WERI-Rb-1 (cell line): ENCODE measurements at regions not wholly inside any gene's neighbourhood (a gene's known extent, or its start where the extent isn't known, plus 50 kb on each side); places are given as distances from the start of the nearest gene placed in this dataset.
"Not testable (repeated sequence)": the region's sequence is repeated elsewhere in the genome, so short reads cannot be mapped to it uniquely, and the experiment has no call there.

ENCODE experiments used
- DNase-seq: peaks from one replicate; pipeline ENCODE4 v3.0.0-alpha.2; 2020
- H3K27ac ChIP-seq: fragments of 250-450 bp; sonication (Bioruptor Pico); 2 replicates; pipeline ENCODE4 v1.5.1; 2020; ENCODE audit warnings: mild to moderate bottlenecking, moderate library complexity
- H3K27me3 ChIP-seq: fragments of 250-450 bp; sonication (Bioruptor Pico); 2 replicates; pipeline ENCODE4 v1.5.1; 2021; ENCODE audit warnings: mild to moderate bottlenecking, low read depth, moderate library complexity; ENCODE audit not compliant: insufficient read depth, severe bottlenecking
- H3K36me3 ChIP-seq: fragments of 250-450 bp; sonication (Bioruptor Pico); 2 replicates; pipeline ENCODE4 v1.5.1; 2020; ENCODE audit warnings: mild to moderate bottlenecking, moderate library complexity
- H3K4me3 ChIP-seq: 2 replicates; pipeline ENCODE4 v1.5.1; 2011; ENCODE audit warnings: low read depth, mild to moderate bottlenecking, control low read depth, low read length
- H3K9me3 ChIP-seq: fragments of 250-450 bp; sonication (Bioruptor Pico); 2 replicates; pipeline ENCODE4 v1.5.1; 2021; ENCODE audit warnings: mild to moderate bottlenecking, moderate library complexity; ENCODE audit not compliant: severe bottlenecking
- TF ChIP-seq, protein P1 (sequence below): IDR thresholded peaks from 2 replicates; pipeline ENCODE4 v1.5.1; 2011; ENCODE audit warnings: low read depth, mild to moderate bottlenecking, control low read depth, inconsistent platforms, low read length

- H3K9me3 ChIP-seq = no peaks in the 10 kb centered on the region
- TF ChIP-seq, protein P1, sequence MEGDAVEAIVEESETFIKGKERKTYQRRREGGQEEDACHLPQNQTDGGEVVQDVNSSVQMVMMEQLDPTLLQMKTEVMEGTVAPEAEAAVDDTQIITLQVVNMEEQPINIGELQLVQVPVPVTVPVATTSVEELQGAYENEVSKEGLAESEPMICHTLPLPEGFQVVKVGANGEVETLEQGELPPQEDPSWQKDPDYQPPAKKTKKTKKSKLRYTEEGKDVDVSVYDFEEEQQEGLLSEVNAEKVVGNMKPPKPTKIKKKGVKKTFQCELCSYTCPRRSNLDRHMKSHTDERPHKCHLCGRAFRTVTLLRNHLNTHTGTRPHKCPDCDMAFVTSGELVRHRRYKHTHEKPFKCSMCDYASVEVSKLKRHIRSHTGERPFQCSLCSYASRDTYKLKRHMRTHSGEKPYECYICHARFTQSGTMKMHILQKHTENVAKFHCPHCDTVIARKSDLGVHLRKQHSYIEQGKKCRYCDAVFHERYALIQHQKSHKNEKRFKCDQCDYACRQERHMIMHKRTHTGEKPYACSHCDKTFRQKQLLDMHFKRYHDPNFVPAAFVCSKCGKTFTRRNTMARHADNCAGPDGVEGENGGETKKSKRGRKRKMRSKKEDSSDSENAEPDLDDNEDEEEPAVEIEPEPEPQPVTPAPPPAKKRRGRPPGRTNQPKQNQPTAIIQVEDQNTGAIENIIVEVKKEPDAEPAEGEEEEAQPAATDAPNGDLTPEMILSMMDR = no peak
- no peak for DNase-seq
- no peak overlapping the region for H3K27ac ChIP-seq
- no peaks in the 10 kb centered on the region for H3K36me3 ChIP-seq
- no peaks in the 10 kb centered on the region for H3K27me3 ChIP-seq
- H3K4me3 ChIP-seq = no peak overlapping the region
These were observed 893.0 kb downstream of the C4orf33 start for GRCh38 chr4:129988957-129989356.

DNA sequence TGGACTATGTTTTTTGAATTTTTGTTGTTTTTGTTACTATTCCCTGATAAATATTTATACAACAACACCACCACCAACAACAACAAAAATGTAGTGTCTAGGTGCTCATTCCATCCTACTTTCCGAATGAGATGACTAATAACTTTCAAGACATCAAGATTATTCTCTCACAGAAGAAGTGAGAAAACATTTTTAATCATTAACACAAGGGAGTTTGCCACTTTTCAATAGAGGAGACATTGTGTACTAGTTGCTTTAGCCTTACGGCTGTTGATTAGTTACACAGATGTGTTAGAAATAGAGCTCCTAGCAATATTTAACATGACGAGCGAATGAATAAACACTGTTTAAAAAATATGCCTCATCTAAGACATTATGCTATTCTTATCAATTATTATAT, 898.8 kb downstream of the C4orf33 start:
- H3K27me3 ChIP-seq = no peaks in the 10 kb centered on the region

GRCh38 chr4:129998436-129999150, 902.6 kb downstream of the C4orf33 start:
- no peaks in the 10 kb centered on the region for H3K9me3 ChIP-seq
- no peaks in the 10 kb centered on the region for H3K36me3 ChIP-seq
- no peak overlapping the region for H3K27ac ChIP-seq
- TF ChIP-seq, protein P1 = no peak
- no peaks in the 10 kb centered on the region for H3K27me3 ChIP-seq
- no peak for DNase-seq
- H3K4me3 ChIP-seq = no peak overlapping the region

More for the DNA sequence above, 898.8 kb downstream of the C4orf33 start:
- H3K9me3 ChIP-seq = no peaks in the 10 kb centered on the region
- H3K27ac ChIP-seq = no peak overlapping the region
- no peak overlapping the region for H3K4me3 ChIP-seq
- H3K36me3 ChIP-seq = no peaks in the 10 kb centered on the region
- no peak for DNase-seq
- TF ChIP-seq, protein P1 = no peak

GRCh38 chr4:129999156-129999555, 903.2 kb downstream of the C4orf33 start:
- no peaks in the 10 kb centered on the region for H3K27me3 ChIP-seq
- no peaks in the 10 kb centered on the region for H3K36me3 ChIP-seq
- no peak overlapping the region for H3K4me3 ChIP-seq
- no peak for DNase-seq
- TF ChIP-seq, protein P1 = no peak
- no peaks in the 10 kb centered on the region for H3K9me3 ChIP-seq
- H3K27ac ChIP-seq = no peak overlapping the region

- H3K4me3 ChIP-seq = no peak overlapping the region
- H3K36me3 ChIP-seq = no peaks in the 10 kb centered on the region
- TF ChIP-seq, protein P1 = no peak
- no peaks in the 10 kb centered on the region for H3K9me3 ChIP-seq
- no peak overlapping the region for H3K27ac ChIP-seq
- no peak for DNase-seq
- no peaks in the 10 kb centered on the region for H3K27me3 ChIP-seq
These were observed 912.5 kb downstream of the C4orf33 start for GRCh38 chr4:130008461-130008860.

- not testable (repeated sequence) for H3K27ac ChIP-seq, H3K27me3 ChIP-seq, H3K9me3 ChIP-seq
These were observed 916.9 kb downstream of the C4orf33 start for GRCh38 chr4:130012806-130013205.

More at GRCh38 chr4:130012806-130013205, 916.9 kb downstream of the C4orf33 start:
- H3K36me3 ChIP-seq, DNase-seq, H3K4me3 ChIP-seq: not testable (repeated sequence)
